ENCODE measurements at regions not wholly inside any gene's neighbourhood (a gene's known extent, or its start where the extent isn't known, plus 50 kb on each side); places are given as distances from the start of the nearest gene placed in this dataset.
"Not testable (repeated sequence)": the region's sequence is repeated elsewhere in the genome, so short reads cannot be mapped to it uniquely, and the experiment has no call there.

- peaks cover 0 to 2% (median 2%) of the 10 kb centered on the region in 3 donors for H3K9me3 Mint-ChIP-seq
- no peaks in the 10 kb centered on the region for H3K36me3 Mint-ChIP-seq
- H3K27me3 Mint-ChIP-seq: peaks cover 10% of the 10 kb centered on the region
- peak overlapping the region in 1 of 3 donors; percentile 16 for H3K27ac Mint-ChIP-seq
- H3K4me3 Mint-ChIP-seq: no peak overlapping the region
- no peaks in the 10 kb centered on the region for H3K4me1 Mint-ChIP-seq
Observed at GRCh38 chr14:76695263-76695920, 65.9 kb upstream of the VASH1 start.

- Mint-ChIP-seq H3K4me1 (no peaks in the 10 kb centered on the region), H3K27ac (no peak overlapping the region), H3K9me3 (peaks cover 0 to 2% (median 2%) of the 10 kb centered on the region in 3 donors), H3K27me3 (peaks cover 10% of the 10 kb centered on the region), H3K4me3 (no peak overlapping the region), H3K36me3 (no peaks in the 10 kb centered on the region)
Observed at GRCh38 chr14:76696361-76696760, 64.9 kb upstream of the VASH1 start.

- Mint-ChIP-seq H3K27me3 (peaks cover 10% of the 10 kb centered on the region), H3K27ac (peak overlapping the region in 1 of 3 donors; percentile 39), H3K9me3 (peaks cover 0 to 2% (median 2%) of the 10 kb centered on the region in 3 donors), H3K4me3 (no peak overlapping the region), H3K36me3 (no peaks in the 10 kb centered on the region), H3K4me1 (no peaks in the 10 kb centered on the region)
Observed at GRCh38 chr14:76696791-76697190, 64.5 kb upstream of the VASH1 start.

GRCh38 chr14:76697246-76697905 lies 63.9 kb upstream of the VASH1 start:
- H3K36me3 Mint-ChIP-seq: no peaks in the 10 kb centered on the region
- peak overlapping the region in 1 of 3 donors; percentile 5 for H3K27ac Mint-ChIP-seq
- peaks cover 0 to 2% (median 2%) of the 10 kb centered on the region in 3 donors for H3K9me3 Mint-ChIP-seq
- H3K27me3 Mint-ChIP-seq: peaks cover 9% of the 10 kb centered on the region
- H3K4me1 Mint-ChIP-seq: no peaks in the 10 kb centered on the region
- H3K4me3 Mint-ChIP-seq: no peak overlapping the region

- no peak overlapping the region for H3K27ac Mint-ChIP-seq
- H3K4me3 Mint-ChIP-seq: no peak overlapping the region
- peaks cover 9% of the 10 kb centered on the region for H3K27me3 Mint-ChIP-seq
- no peaks in the 10 kb centered on the region for H3K36me3 Mint-ChIP-seq
- peaks cover 0 to 2% (median 0%) of the 10 kb centered on the region in 3 donors for H3K9me3 Mint-ChIP-seq
- no peaks in the 10 kb centered on the region for H3K4me1 Mint-ChIP-seq
Observed at GRCh38 chr14:76698191-76698590, 63.1 kb upstream of the VASH1 start.

- H3K27ac Mint-ChIP-seq: no peak overlapping the region
- peaks cover 9% of the 10 kb centered on the region for H3K27me3 Mint-ChIP-seq
- H3K9me3 Mint-ChIP-seq: peaks cover 0 to 2% (median 0%) of the 10 kb centered on the region in 3 donors
Observed at GRCh38 chr14:76698631-76699030, 62.6 kb upstream of the VASH1 start.

GRCh38 chr14:76699209-76699938 lies 61.9 kb upstream of the VASH1 start:
- Mint-ChIP-seq H3K27ac (no peak overlapping the region), H3K27me3 (peaks cover 9% of the 10 kb centered on the region), H3K9me3 (peaks cover 0 to 2% (median 0%) of the 10 kb centered on the region in 3 donors), H3K4me3 (no peak overlapping the region), H3K4me1 (no peaks in the 10 kb centered on the region), H3K36me3 (no peaks in the 10 kb centered on the region)

More at GRCh38 chr14:76698631-76699030, 62.6 kb upstream of the VASH1 start:
- Mint-ChIP-seq H3K36me3 (no peaks in the 10 kb centered on the region), H3K4me3 (no peak overlapping the region), H3K4me1 (no peaks in the 10 kb centered on the region)

GRCh38 chr14:76699939-76700590 lies 61.2 kb upstream of the VASH1 start:
- Mint-ChIP-seq H3K27ac (no peak overlapping the region), H3K9me3 (peaks cover 0 to 2% (median 0%) of the 10 kb centered on the region in 3 donors), H3K36me3 (no peaks in the 10 kb centered on the region), H3K27me3 (peaks cover 7% of the 10 kb centered on the region), H3K4me1 (no peaks in the 10 kb centered on the region), H3K4me3 (no peak overlapping the region)

GRCh38 chr14:76701436-76701835 lies 59.8 kb upstream of the VASH1 start:
- Mint-ChIP-seq H3K36me3 (peaks cover 1% of the 10 kb centered on the region), H3K27me3 (peaks cover 4% of the 10 kb centered on the region), H3K4me1 (peaks cover 0 to 2% (median 0%) of the 10 kb centered on the region in 3 donors), H3K4me3 (no peak overlapping the region), H3K9me3 (peaks cover 0 to 2% (median 0%) of the 10 kb centered on the region in 3 donors), H3K27ac (no peak overlapping the region)

GRCh38 chr14:76701981-76702380 lies 59.3 kb upstream of the VASH1 start:
- Mint-ChIP-seq H3K9me3 (peaks cover 0 to 2% (median 0%) of the 10 kb centered on the region in 3 donors), H3K4me1 (peaks cover 0 to 2% (median 0%) of the 10 kb centered on the region in 3 donors), H3K4me3 (no peak overlapping the region), H3K27me3 (peaks cover 2% of the 10 kb centered on the region), H3K36me3 (peaks cover 1% of the 10 kb centered on the region), H3K27ac (no peak overlapping the region)

- Mint-ChIP-seq H3K9me3 (no peaks in the 10 kb centered on the region), H3K36me3 (peaks cover 1% of the 10 kb centered on the region), H3K4me1 (peaks cover 0 to 3% (median 2%) of the 10 kb centered on the region in 3 donors), H3K4me3 (no peak overlapping the region), H3K27me3 (peaks cover 3% of the 10 kb centered on the region), H3K27ac (peak overlapping the region in 1 of 3 donors; percentile 9)
Observed at GRCh38 chr14:76705214-76705613, 56.1 kb upstream of the VASH1 start.

GRCh38 chr14:76706207-76706606 lies 55.1 kb upstream of the VASH1 start:
- not testable (repeated sequence) for H3K4me1 Mint-ChIP-seq, H3K4me3 Mint-ChIP-seq, H3K36me3 Mint-ChIP-seq, H3K27me3 Mint-ChIP-seq, H3K27ac Mint-ChIP-seq, H3K9me3 Mint-ChIP-seq

GRCh38 chr14:76706811-76707210 lies 54.5 kb upstream of the VASH1 start:
- peaks cover 1% of the 10 kb centered on the region for H3K36me3 Mint-ChIP-seq
- no peak overlapping the region for H3K4me3 Mint-ChIP-seq
- H3K27me3 Mint-ChIP-seq: peaks cover 4% of the 10 kb centered on the region
- H3K9me3 Mint-ChIP-seq: no peaks in the 10 kb centered on the region
- peaks cover 0 to 5% (median 2%) of the 10 kb centered on the region in 3 donors for H3K4me1 Mint-ChIP-seq
- H3K27ac Mint-ChIP-seq: no peak overlapping the region

- Mint-ChIP-seq H3K9me3 (no peaks in the 10 kb centered on the region), H3K4me1 (peaks cover 0 to 5% (median 2%) of the 10 kb centered on the region in 3 donors), H3K27ac (no peak overlapping the region), H3K36me3 (peaks cover 1% of the 10 kb centered on the region), H3K4me3 (no peak overlapping the region), H3K27me3 (peaks cover 4% of the 10 kb centered on the region)
Observed at GRCh38 chr14:76708028-76708427, 53.2 kb upstream of the VASH1 start.

GRCh38 chr14:76708771-76709170 lies 52.5 kb upstream of the VASH1 start:
- H3K27me3 Mint-ChIP-seq: peaks cover 7% of the 10 kb centered on the region
- no peak overlapping the region for H3K27ac Mint-ChIP-seq
- peaks cover 0 to 5% (median 2%) of the 10 kb centered on the region in 3 donors for H3K4me1 Mint-ChIP-seq
- no peak overlapping the region for H3K4me3 Mint-ChIP-seq
- peaks cover 1% of the 10 kb centered on the region for H3K36me3 Mint-ChIP-seq
- H3K9me3 Mint-ChIP-seq: no peaks in the 10 kb centered on the region

All from IgD-negative memory B cell (primary cell).